ENCODE measurements at regions not wholly inside any gene's neighbourhood (a gene's known extent, or its start where the extent isn't known, plus 50 kb on each side); places are given as distances from the start of the nearest gene placed in this dataset.
"Not testable (repeated sequence)": the region's sequence is repeated elsewhere in the genome, so short reads cannot be mapped to it uniquely, and the experiment has no call there.

DNA sequence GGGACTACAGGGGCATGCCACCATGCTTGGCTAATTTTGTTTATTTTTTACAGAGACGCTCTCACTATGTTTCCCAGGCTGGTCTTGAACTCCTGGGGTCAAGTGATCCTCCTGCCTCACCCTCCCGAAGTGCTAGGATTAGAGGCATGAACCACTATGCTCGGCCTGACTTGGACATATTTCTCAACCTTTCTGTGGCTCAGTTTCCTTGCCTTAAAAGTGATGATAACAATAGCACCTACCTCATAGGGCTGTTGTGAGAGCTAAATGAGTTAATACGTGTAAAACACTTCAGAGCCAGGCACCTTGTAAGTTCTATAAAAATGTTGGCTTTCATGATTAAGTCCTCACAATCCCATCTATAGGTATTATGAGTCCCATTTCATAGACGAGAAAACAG, 89.2 kb upstream of the METAP2 start:
- no peak overlapping the region for H3K4me3 ChIP-seq (ENCODE audit: low read depth, low read length)
- no peak for TF ChIP-seq CTCF (IDR thresholded peaks at IDR 0.05; ENCODE audit: low read depth, low read length)

DNA sequence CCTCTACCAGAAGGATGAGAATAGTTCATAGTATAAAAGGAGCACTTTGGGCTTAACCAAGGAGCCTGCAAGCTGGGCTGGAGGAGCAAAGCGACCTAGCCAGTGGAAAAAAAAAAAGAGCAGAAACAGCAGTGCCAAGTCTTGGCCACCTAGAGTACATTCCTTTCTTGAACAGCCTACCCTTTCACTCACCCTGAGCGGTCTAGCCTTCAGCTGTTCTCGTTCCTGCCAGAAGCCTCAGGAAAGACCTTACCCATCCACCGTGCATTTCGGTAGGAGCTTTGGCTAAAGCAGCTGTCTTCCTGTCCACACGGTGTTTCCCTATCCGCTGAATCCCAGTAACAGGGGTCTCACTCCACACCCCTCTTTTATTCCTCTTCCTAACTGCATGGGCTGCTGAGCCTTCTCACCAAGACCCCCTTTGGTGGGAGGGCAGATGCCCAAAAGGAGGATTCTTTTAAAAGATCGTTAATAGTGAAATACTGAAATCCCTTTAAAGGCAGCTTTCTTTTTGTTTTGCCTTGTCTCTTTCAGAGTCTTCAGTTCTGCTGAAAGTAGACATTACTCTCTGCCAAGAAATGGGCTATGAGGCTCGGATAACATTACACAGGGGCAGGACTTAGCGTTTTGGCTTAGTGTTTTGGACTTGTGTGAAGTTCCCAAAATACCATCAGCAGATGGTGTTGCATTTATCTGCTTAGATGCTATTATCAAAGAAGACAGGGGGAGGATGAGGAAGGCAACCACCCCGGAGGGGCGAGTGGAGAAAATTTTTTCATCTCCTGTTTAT, 88.5 kb upstream of the METAP2 start:
- H3K4me3 ChIP-seq (ENCODE audit: low read depth, low read length), result peak overlapping the region; percentile 45
- no peak for TF ChIP-seq CTCF (IDR thresholded peaks at IDR 0.05; ENCODE audit: low read depth, low read length)

GRCh38 chr12:95386051-95386450, 87.9 kb upstream of the METAP2 start:
- TF ChIP-seq CTCF (IDR thresholded peaks at IDR 0.05; ENCODE audit: low read depth, low read length), result no peak
- no peak overlapping the region for H3K4me3 ChIP-seq (ENCODE audit: low read depth, low read length)

GRCh38 chr12:95388260-95388659, 85.7 kb upstream of the METAP2 start:
- H3K4me3 ChIP-seq (ENCODE audit: low read depth, low read length), result not testable (repeated sequence)

DNA sequence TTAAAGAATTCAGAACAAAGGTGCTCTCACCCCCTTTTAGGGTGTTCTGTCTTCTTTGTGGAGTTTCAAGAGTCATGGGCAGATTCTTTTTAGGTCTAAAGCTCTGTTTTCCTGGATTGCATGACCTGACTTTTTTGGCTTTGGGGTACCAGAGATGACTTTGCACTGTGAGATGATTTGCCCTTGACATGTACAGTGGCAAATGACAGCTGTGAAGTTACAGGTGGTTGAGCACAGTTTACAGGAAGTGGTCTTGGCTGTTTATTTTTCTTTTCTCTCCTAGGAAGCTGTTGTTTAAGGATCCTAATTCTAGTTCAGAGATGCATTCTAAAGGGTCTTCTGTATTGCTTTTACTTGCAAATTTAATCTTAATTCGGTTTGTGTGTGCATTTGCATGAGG, 83.8 kb upstream of the METAP2 start:
- H3K4me3 ChIP-seq (ENCODE audit: low read depth, low read length), result no peak overlapping the region
- no peak for TF ChIP-seq CTCF (IDR thresholded peaks at IDR 0.05; ENCODE audit: low read depth, low read length)

DNA sequence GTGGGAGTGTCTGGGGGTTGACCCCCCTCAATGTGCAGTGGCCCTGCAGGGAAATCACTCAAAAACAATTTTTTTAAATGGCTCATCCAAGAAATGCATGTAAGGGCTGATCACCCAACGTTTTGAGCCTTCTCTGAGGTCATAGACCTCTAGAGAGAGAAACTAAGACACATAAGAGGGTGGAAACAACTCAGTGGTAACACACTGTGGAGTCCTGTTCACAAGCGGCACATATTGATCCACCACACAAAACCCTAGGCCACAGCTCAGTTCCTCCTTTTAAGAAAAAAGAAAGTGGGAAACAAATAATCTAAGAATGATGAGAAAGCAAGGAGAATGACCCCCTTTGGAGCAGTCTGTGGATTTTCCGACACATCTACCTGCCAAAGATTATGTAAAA, 83.0 kb upstream of the METAP2 start:
- no peak overlapping the region for H3K4me3 ChIP-seq (ENCODE audit: low read depth, low read length)
- TF ChIP-seq CTCF (IDR thresholded peaks at IDR 0.05; ENCODE audit: low read depth, low read length), result no peak

GRCh38 chr12:95393191-95393790, 80.7 kb upstream of the METAP2 start:
- no peak for TF ChIP-seq CTCF (IDR thresholded peaks at IDR 0.05; ENCODE audit: low read depth, low read length)
- no peak overlapping the region for H3K4me3 ChIP-seq (ENCODE audit: low read depth, low read length)
